Calu3 (cell line): ENCODE measurements at regions not wholly inside any gene's neighbourhood (a gene's known extent, or its start where the extent isn't known, plus 50 kb on each side); places are given as distances from the start of the nearest gene placed in this dataset.
A peak's percentile ranks its signal among the peaks of the same experiment; 100 is the strongest.

Source experiments
- BruUV-seq: library from RNA; stranded (reverse); fragments of 400-500 nt; replicated peaks from 2 replicates; lab custom pipeline; 2021; lab: Mats Ljungman, UMichigan
- CTCF ChIA-PET: fragments of 300-600 bp; sonication (Branson Sonifier 250); formaldehyde crosslinking; loops from one replicate; lab custom pipeline; 2022; ENCODE audit warnings: antibody characterized with exemption; lab: Charles Lee
- DNase-seq: peaks from one replicate; pipeline ENCODE4 v3.0.0; 2022
- H3K27ac Mint-ChIP-seq: one replicate; pipeline ENCODE4 v1.8.0; 2022; ENCODE audit warnings: mixed read lengths; ENCODE audit not compliant: unreplicated experiment
- H3K27me3 Mint-ChIP-seq: one replicate; pipeline ENCODE4 v1.8.0; 2022; ENCODE audit warnings: mixed read lengths; ENCODE audit not compliant: unreplicated experiment
- H3K36me3 Mint-ChIP-seq: one replicate; pipeline ENCODE4 v1.8.0; 2022; ENCODE audit warnings: mild to moderate bottlenecking, moderate library complexity, mixed read lengths; ENCODE audit not compliant: insufficient read depth, unreplicated experiment
- H3K4me1 Mint-ChIP-seq: one replicate; pipeline ENCODE4 v1.8.0; 2022; ENCODE audit warnings: mild to moderate bottlenecking, low read depth, mixed read lengths; ENCODE audit not compliant: unreplicated experiment
- H3K4me3 Mint-ChIP-seq: one replicate; pipeline ENCODE4 v1.8.0; 2022; ENCODE audit warnings: mild to moderate bottlenecking, low read depth, moderate library complexity, mixed read lengths; ENCODE audit not compliant: unreplicated experiment
- H3K9me3 Mint-ChIP-seq: one replicate; pipeline ENCODE4 v1.8.0; 2022; ENCODE audit warnings: low read depth, mixed read lengths; ENCODE audit not compliant: unreplicated experiment
- CTCF ChIP-seq: fragments of 200-600 bp; IDR thresholded peaks from one replicate; pipeline ENCODE4 v1.8.0; 2022; ENCODE audit warnings: antibody characterized with exemption; ENCODE audit not compliant: unreplicated experiment
- intact Hi-C: fragments of 100-400 bp; cut with micrococcal nuclease; formaldehyde crosslinking; loops from one replicate; pipeline ENCODE4 v1.10.0; 2022; ENCODE audit not compliant: unreplicated experiment

DNA sequence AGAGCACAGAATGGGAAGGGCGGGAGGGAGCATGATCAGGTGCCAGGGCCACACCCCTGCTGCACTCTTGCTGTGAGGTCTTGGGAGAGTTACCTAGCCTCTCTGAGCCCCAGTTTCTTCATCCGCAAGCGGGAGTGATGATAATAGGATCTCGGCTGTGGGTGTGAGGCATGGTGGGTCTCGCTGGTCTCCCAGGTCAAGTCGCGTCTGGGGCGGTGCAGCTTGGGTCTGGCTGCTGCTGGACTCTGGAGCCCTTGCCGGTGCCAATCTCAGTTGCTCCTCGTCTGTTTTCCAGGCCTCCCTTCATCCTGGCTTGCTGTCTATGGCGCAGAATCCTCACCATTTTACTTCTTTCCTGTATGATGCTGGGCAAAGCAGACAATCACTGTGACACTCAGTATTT, 130.3 kb upstream of the RAB12 start:
- Mint-ChIP-seq H3K9me3 (no peaks in the 10 kb centered on the region), H3K4me3 (no peak overlapping the region), H3K36me3 (no peaks in the 10 kb centered on the region), H3K4me1 (no peaks in the 10 kb centered on the region), H3K27ac (no peak overlapping the region), H3K27me3 (peaks cover 87% of the 10 kb centered on the region)
- no TSS peak for BruUV-seq
- TF ChIP-seq CTCF = no peak
- DNase-seq = no peak
- intact Hi-C loops = no loop called here
- CTCF ChIA-PET = interaction anchor here (0.6 to 0.9 kb wide), 2 partner anchors 509 to 1068 kb away, joined by 4 read pairs; no protein-coding TSS in a partner anchor

- DNase-seq = no peak
- BruUV-seq = no TSS peak
- Mint-ChIP-seq H3K27me3 (peaks cover 87% of the 10 kb centered on the region), H3K27ac (no peak overlapping the region), H3K4me1 (no peaks in the 10 kb centered on the region), H3K9me3 (no peaks in the 10 kb centered on the region), H3K36me3 (no peaks in the 10 kb centered on the region), H3K4me3 (no peak overlapping the region)
- CTCF ChIA-PET = interaction anchor here (0.6 to 1.5 kb wide), 5 partner anchors 12 to 1207 kb away, joined by 3 to 18 read pairs (median 6); partner anchors contain the start of gene RAB12
- TF ChIP-seq CTCF = no peak
- intact Hi-C loops = loop anchor here (5.0 to 10.0 kb wide), 2 partner anchors 915 to 1257 kb away; partner anchors contain the start of gene PTPRM
Measured at GRCh38 chr18:8479789-8480188, 129.4 kb upstream of the RAB12 start.

DNA sequence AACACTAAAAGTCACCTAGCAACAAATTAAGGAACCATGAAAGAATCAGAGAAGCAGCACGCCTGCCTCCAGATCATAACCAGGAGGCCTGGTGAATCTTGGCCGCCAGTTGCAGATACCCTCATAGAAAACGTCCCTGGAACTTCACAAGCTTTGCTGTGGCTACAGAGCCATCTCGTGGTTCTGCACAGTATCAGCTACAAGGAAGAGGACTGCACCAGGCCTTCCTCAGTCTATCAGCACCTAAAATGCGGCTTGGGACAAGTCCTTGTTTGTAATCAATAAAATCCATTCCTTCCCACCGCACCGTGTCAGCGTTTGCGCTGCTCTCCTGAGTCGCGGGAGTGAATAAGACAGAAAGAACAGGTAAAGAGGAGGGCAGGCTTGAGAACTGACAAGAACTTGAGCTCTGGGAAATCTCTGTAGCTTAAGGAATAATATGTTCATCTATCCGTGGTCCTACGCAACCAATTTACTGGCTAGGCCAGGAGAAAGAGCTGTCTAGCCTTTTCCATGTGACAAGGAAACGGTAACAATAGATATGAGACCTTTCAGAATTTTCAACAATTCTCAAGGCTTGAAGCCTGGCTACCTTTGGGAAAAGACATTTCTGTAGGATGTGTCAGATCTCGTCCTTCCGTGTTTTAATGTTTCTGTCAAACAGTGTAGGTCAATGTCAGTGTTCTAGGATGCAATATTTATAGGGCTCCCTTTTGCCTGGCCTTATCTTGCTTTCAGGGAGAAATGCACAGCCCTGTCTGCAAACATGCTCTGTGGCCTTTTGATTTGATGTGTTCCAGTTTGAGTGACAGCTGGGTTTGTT, 128.5 kb upstream of the RAB12 start:
- intact Hi-C loops = loop anchor here (5.0 to 10.0 kb wide), 2 partner anchors 916 to 1258 kb away; partner anchors contain the start of gene PTPRM
- Mint-ChIP-seq H3K27me3 (peaks cover 87% of the 10 kb centered on the region), H3K4me1 (no peaks in the 10 kb centered on the region), H3K27ac (no peak overlapping the region), H3K36me3 (no peaks in the 10 kb centered on the region), H3K4me3 (no peak overlapping the region), H3K9me3 (no peaks in the 10 kb centered on the region)
- peak; percentile 50 for DNase-seq
- TF ChIP-seq CTCF = peak; percentile 32
- CTCF ChIA-PET = interaction anchor here (0.8 to 1.5 kb wide), 7 partner anchors 8 to 1260 kb away, joined by 3 to 18 read pairs (median 3); no protein-coding TSS in a partner anchor
- BruUV-seq = no TSS peak

DNA sequence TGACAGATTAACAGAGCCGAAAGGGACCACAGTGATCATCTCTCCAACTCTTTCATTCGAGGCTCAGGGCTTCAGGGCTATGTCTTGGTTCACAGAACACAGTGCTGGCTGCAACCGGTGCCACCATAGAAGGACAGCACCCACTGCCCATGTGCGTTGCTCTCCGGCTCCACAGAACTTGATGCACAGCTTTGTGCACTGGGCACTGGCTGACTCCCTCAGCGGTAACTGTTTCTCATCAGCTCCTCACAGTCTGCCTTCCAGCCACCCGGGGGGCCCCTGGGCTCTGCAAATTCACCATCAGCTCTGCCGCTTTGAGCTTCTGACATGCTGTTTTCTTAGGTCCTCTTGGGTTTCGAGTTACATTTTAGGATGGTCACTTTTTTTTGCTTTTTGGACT, 124.3 kb upstream of the RAB12 start:
- H3K4me1 Mint-ChIP-seq = no peaks in the 10 kb centered on the region

More for the DNA sequence above, 124.3 kb upstream of the RAB12 start:
- no peak overlapping the region for H3K4me3 Mint-ChIP-seq
- TF ChIP-seq CTCF = no peak
- intact Hi-C loops = loop anchor here (5.0 to 10.0 kb wide), 2 partner anchors 920 to 1263 kb away; partner anchors contain the start of gene PTPRM
- BruUV-seq = no TSS peak
- no peaks in the 10 kb centered on the region for H3K9me3 Mint-ChIP-seq
- H3K27ac Mint-ChIP-seq = no peak overlapping the region
- peaks cover 69% of the 10 kb centered on the region for H3K27me3 Mint-ChIP-seq
- DNase-seq = no peak
- CTCF ChIA-PET = no interaction called here
- H3K36me3 Mint-ChIP-seq = no peaks in the 10 kb centered on the region
